ENCODE measurements at regions not wholly inside any gene's neighbourhood (a gene's known extent, or its start where the extent isn't known, plus 50 kb on each side); places are given as distances from the start of the nearest gene placed in this dataset.

DNA sequence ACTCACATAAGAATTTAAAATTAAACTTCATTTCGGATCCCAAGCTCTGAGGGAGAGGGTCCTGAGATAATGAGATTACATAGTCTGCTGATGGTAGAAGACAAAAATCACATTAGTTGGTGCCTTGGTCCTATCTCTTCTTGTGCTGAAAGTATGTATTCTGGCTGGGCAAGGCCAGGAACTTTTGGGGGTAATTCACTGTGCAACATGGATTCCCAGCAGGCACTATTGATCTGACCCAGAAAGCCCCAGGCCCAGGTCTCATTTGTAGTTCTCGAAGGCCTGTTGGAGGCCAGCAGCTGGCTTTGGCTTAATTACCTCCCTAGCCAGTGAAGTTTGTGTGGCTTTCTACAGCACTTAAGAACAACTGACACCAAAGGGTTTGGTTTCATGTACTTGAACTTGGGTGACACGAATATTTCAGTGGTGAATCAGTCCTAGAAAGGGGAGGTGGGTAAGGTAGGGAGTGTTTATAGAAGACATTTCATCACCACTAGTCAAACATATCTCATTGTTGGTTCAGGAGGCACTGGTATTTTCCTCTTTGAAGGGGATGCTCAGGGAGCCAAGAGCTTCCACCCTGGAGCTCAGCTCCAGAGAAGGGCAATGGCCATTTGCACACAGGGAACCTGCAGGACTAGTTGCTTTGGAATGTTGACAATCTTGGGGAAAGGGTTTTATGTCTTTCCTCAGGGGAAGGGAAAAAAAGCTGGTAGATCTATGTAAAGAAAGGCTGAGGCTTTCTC lies 217.8 kb downstream of the OSR1 start (continued):
- TF ChIP-seq MAF1 (CRISPR knock-in tag; IDR thresholded peaks at IDR 0.05; ENCODE audit: borderline replicate concordance) (no peak), RBM22 (optimal IDR thresholded peaks at IDR 0.05; ENCODE audit: low read length) (no peak), ZBTB34 (CRISPR knock-in tag; IDR thresholded peaks at IDR 0.05) (peak; percentile 85; the same call in 1 of the 2 replicates), SP5 (CRISPR knock-in tag; IDR thresholded peaks at IDR 0.05; ENCODE audit: borderline replicate concordance, low read depth) (peak; percentile 85), ZNF276 (CRISPR knock-in tag; IDR thresholded peaks at IDR 0.05; ENCODE audit: low read depth) (no peak), PHF21A (CRISPR knock-in tag; IDR thresholded peaks at IDR 0.05) (peak; percentile 74; the same call in 1 of the 2 replicates), ZNF512 (CRISPR knock-in tag; IDR thresholded peaks at IDR 0.05) (no peak), GPN1 (CRISPR knock-in tag; IDR thresholded peaks at IDR 0.05; ENCODE audit: borderline replicate concordance) (no peak), PHF8 (CRISPR knock-in tag; IDR thresholded peaks at IDR 0.05) (no peak), SPEN (CRISPR knock-in tag; IDR thresholded peaks at IDR 0.05; ENCODE audit: low read depth) (no peak), MIER3 (CRISPR knock-in tag; IDR thresholded peaks at IDR 0.05; ENCODE audit: borderline replicate concordance) (peak; percentile 92; the same call in 1 of the 2 replicates), REXO4 (CRISPR knock-in tag; IDR thresholded peaks at IDR 0.05; ENCODE audit: borderline replicate concordance) (no peak), ZNF619 (CRISPR knock-in tag; IDR thresholded peaks at IDR 0.05) (no peak), GTF2F1 (IDR thresholded peaks at IDR 0.05; ENCODE audit: low read length) (no peak), HOXD1 (CRISPR knock-in tag; IDR thresholded peaks at IDR 0.05) (no peak), ZFAT (CRISPR knock-in tag; conservative IDR thresholded peaks at IDR 0.05) (no peak), JUNB (CRISPR knock-in tag; IDR thresholded peaks at IDR 0.05; ENCODE audit: borderline replicate concordance) (peak; percentile 100), HOMEZ (CRISPR knock-in tag; IDR thresholded peaks at IDR 0.05; ENCODE audit: low read depth) (peak; percentile 81)
- TF ChIP-seq, protein P1, sequence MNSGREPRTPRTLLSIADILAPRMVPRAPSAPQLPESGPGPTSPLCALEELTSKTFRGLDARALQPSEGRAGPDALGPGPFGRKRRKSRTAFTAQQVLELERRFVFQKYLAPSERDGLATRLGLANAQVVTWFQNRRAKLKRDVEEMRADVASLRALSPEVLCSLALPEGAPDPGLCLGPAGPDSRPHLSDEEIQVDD (CRISPR knock-in tag; IDR thresholded peaks at IDR 0.05; ENCODE audit: borderline replicate concordance), result no peak
- TF ChIP-seq, protein P2, sequence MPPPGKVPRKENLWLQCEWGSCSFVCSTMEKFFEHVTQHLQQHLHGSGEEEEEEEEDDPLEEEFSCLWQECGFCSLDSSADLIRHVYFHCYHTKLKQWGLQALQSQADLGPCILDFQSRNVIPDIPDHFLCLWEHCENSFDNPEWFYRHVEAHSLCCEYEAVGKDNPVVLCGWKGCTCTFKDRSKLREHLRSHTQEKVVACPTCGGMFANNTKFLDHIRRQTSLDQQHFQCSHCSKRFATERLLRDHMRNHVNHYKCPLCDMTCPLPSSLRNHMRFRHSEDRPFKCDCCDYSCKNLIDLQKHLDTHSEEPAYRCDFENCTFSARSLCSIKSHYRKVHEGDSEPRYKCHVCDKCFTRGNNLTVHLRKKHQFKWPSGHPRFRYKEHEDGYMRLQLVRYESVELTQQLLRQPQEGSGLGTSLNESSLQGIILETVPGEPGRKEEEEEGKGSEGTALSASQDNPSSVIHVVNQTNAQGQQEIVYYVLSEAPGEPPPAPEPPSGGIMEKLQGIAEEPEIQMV (CRISPR knock-in tag; IDR thresholded peaks at IDR 0.05; ENCODE audit: low read depth), result no peak
